ENCODE measurements at regions not wholly inside any gene's neighbourhood (a gene's known extent, or its start where the extent isn't known, plus 50 kb on each side); places are given as distances from the start of the nearest gene placed in this dataset.

DNA sequence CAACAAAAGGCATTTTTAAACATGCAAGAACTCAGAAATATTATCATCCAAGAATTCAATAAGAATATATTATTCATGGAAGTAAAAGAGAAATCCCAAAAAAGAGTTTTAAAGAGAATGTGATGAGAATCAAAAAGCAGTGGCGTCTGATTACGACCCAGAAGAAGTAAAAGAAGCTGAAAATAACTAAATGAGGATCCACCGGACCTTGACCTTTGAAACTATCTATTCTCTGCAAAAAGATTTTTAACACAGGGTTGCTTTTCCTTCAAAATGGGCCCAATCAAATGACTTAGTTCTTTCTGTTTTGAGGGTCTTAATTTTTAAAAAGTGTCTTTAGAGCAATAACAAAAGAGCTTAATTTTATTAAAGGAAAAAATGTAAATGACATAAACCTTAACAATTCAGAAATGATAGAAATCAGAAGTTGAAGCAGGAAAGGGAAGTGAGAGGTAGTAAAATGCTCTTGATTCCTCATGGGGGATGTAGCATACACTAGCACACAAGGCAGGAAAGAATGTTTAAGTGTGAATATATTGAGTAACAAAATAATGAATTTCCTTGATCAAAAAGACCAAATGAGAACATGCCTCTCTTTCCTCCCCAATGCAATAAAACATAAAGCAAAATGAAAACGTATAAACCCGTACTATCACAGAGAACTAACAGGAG is 223.1 kb upstream of the PRDM1 start:
- TF ChIP-seq, protein P1, sequence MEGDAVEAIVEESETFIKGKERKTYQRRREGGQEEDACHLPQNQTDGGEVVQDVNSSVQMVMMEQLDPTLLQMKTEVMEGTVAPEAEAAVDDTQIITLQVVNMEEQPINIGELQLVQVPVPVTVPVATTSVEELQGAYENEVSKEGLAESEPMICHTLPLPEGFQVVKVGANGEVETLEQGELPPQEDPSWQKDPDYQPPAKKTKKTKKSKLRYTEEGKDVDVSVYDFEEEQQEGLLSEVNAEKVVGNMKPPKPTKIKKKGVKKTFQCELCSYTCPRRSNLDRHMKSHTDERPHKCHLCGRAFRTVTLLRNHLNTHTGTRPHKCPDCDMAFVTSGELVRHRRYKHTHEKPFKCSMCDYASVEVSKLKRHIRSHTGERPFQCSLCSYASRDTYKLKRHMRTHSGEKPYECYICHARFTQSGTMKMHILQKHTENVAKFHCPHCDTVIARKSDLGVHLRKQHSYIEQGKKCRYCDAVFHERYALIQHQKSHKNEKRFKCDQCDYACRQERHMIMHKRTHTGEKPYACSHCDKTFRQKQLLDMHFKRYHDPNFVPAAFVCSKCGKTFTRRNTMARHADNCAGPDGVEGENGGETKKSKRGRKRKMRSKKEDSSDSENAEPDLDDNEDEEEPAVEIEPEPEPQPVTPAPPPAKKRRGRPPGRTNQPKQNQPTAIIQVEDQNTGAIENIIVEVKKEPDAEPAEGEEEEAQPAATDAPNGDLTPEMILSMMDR (IDR thresholded peaks at IDR 0.05; ENCODE audit: low read depth, low read length) = no peak
- TF ChIP-seq EZH2phosphoT487 (IDR thresholded peaks at IDR 0.05; ENCODE audit: low read depth) = no peak
